ENCODE measurements at regions not wholly inside any gene's neighbourhood (a gene's known extent, or its start where the extent isn't known, plus 50 kb on each side); places are given as distances from the start of the nearest gene placed in this dataset.

DNA sequence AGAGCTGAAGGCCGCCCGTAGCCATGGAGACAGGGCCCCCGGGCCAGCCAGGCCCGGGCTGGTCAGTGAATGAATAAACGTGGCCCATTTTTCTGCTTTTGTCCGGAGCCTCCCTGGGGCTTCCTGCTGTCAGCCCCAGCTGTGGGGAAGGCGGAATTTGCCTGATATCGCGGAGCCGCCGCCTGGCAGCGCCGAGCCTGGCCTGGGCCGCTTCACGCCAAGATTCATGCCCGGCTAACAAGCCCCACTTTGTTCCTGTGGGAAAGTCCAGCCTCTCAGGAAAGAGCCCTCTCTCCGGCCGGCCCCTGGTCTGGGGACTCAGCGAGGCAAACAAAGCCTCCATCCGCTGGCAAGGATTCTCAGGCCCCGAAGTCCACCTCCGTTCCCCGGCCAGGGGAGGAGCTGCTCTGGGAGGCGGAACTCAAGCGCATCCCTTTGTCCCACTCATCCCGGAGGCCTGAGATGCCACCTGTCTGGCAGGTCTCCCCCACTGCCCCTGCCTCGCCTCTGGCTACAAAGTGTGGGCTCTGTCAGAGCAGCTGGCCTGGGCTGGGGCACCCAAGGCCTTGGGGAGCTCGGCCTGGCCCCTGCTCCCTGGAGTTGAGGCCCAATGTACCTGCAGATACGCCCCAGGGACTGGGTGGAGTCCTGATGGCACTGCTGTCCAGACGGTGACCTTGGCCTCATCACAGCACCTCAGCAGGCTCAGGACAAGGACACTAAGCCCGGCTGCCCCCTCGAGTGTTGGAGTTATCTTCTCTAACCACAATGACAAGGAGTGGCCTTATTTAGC lies 51.6 kb upstream of the SLC6A11 start:
- no peak for DNase-seq

DNA sequence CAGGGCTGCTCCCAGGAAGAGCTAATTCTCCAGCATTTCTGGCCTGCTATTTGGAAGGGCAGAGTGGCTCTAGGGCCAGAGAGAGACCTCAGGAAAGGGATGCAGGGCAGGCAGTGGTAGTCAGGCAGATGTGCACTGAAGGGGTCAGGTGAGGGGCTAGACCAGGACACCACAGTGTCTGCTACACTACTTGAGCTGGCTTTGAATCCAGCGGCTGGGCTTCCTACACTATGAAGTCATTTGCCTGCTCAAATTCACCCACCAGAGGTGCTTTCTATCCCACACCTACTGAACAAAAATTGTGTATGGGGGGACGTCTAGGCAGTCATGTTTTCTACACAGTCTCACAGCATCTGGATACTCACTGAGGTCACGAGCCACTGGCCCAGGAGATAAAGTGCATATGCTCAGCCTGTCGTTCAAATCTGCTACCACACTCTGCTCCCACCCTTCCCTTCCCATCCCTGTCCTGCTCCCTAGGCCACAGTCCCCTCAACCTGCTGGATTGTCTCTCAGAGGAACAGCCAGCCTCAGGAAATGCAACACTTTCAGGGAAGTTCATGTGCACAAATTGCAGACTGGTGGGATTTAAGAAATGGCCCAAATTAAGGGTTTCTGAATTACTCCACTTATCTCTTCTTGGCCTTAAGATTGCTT lies 49.9 kb upstream of the SLC6A11 start:
- no peak for DNase-seq

Measured in skin of body (tissue), 1 donor.